ENCODE measurements at regions not wholly inside any gene's neighbourhood (a gene's known extent, or its start where the extent isn't known, plus 50 kb on each side); places are given as distances from the start of the nearest gene placed in this dataset. TPM values are rescaled to one million over a fixed set of nuclear protein-coding genes. Genes with fewer than 3 reads are reported as not detected.
A peak's percentile ranks its signal among the peaks of the same experiment; 100 is the strongest.
"Not testable (repeated sequence)": the region's sequence is repeated elsewhere in the genome, so short reads cannot be mapped to it uniquely, and the experiment has no call there.

- no peak for DNase-seq
Measured at GRCh38 chr2:186927867-186928191, 78.9 kb upstream of the ZSWIM2 start.

- DNase-seq = no peak
Measured at GRCh38 chr2:186927185-186927866, 78.4 kb upstream of the ZSWIM2 start.

- no peak for DNase-seq
Measured at GRCh38 chr2:186925514-186925913, 76.5 kb upstream of the ZSWIM2 start.

- DNase-seq = not testable (repeated sequence)
Measured at GRCh38 chr2:186922316-186922715, 73.3 kb upstream of the ZSWIM2 start.

DNA sequence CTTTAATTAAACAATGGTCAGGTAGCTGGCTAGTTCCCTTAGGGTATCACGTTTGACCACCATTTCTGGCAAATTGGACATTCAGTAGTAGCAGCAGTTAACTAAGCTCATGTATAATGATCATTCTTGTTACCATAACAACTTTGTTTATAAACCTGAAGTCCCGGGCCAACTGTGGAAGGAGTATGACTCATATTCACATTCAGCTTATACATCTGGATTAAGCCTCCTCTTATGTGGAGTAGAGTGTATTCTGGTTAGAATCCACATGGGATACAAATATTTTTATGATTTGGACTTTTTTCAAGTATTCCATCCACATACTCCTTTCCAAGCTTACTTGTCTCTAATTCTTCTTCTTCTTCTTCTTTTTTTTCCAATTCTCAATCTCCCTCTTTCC is 70.3 kb upstream of the ZSWIM2 start:
- DNase-seq = peak; percentile 85

DNA sequence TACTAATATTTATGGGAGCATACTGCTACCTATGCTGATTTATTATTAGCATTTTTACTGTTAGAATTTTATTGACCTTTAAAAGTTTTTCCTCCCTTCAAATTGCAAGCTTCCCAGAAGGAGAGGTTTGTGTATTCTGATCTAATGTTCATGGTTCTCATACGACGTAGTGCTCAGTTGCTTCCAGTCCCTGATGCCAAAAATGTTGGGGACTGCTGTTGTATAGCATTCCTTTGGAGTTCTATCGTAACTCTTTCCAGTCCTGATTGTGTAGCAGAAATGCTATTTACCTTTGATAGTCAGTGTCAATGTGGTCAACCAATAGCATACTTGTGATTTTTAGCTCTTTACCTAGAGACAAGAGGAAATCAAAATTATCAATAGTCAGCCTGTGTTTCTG is 69.5 kb upstream of the ZSWIM2 start:
- peak; percentile 90 for DNase-seq

GRCh38 chr2:186917866-186918265 is 68.9 kb upstream of the ZSWIM2 start:
- no peak for DNase-seq

DNA sequence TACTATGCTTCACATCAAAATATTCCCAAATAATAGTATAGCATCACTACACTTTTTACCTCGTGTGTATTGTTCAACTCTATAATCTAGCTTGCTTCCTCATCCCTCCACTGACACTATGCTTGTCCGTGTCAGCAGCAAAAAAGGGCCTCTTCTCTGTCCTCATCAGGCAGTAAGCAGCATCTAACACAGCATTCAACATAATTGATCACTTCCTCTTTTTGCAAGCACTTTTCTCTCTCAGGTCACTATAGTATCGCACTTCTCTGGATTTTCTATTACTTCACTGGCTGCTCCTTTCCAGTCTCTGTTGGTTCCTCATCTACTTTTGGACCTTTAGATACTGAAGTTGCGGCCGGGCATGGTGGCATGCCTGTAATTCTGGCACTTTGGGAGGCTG is 64.9 kb upstream of the ZSWIM2 start:
- DNase-seq = no peak

GRCh38 chr2:186912979-186913378 is 64.0 kb upstream of the ZSWIM2 start:
- DNase-seq = no peak

- DNase-seq = no peak
Measured at GRCh38 chr2:186911551-186912085, 62.6 kb upstream of the ZSWIM2 start.

DNA sequence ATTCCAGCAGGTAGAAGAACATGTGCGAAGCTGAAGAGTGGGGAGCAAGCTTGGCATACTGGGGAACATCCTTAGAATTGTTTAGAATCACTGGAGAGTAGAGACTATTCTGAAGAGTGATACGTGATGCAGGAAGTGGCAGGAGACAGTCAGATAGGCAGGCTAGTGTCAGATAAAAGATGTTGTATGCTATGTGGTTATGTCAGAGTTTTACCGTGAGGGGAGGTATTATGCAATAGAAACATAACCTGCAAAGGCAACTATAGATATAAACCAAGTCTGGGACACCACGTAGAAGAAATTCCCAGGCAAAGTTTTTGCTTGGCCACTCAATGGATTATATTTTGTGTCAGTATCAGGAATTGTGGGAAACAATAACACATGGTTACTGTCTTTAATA is 62.0 kb upstream of the ZSWIM2 start:
- no peak for DNase-seq

GRCh38 chr2:186909095-186909494 is 60.1 kb upstream of the ZSWIM2 start:
- DNase-seq = no peak

DNA sequence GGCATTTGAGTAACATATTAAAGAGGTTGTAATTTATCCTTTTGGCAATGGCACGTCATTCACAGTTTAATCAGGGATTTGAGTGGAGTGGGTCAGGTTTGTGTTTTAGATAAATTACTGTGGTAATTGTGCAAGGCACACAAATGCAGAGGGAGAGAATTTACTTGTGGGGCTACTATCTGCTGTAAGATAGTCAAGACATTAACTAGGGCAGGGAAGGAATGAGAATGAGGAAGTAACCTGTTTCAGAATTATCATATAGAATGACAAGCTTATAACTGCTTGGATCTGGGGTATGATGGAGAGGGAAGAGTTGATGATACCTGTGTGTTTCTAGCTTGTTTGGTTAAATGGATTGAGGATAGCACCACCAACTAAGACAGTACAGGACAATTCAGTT is 58.9 kb upstream of the ZSWIM2 start:
- DNase-seq = no peak

DNA sequence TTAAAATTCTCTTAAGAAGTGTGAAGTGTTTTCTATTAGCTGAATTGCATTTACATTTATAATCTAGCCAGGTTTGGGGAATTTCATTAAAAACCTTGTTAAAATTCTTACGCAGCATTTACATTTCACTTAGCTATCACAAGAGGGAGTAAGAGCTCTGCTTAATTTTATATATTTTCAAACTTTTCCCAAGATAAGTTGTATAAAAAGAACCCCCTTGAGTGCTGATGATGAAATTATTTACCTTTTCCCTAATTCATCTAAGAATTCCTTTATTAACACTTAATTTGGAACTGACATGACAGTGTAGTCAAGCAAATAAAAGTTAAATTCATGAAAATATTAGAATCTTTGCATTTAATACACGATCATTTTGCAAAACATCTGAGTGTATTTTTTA is 54.2 kb upstream of the ZSWIM2 start:
- DNase-seq = peak; percentile 18

Small RNAs in the stretch of these regions (small RNA-seq; reads per million reads assigned to genes)
- gene RN7SKP42 (ENCODE audit: low replicate concordance) = not detected
- gene RNU6-989P (ENCODE audit: low replicate concordance) = not detected
